ENCODE measurements at regions not wholly inside any gene's neighbourhood (a gene's known extent, or its start where the extent isn't known, plus 50 kb on each side); places are given as distances from the start of the nearest gene placed in this dataset.

- Histone ChIP-seq H3K36me3 (no peaks in the 10 kb centered on the region), H3K27me3 (no peaks in the 10 kb centered on the region), H4K20me1 (no peaks in the 10 kb centered on the region), H3K4me3 (no peak overlapping the region), H3K4me1 (peaks cover 0 to 16% (median 9%) of the 10 kb centered on the region in 10 experiments; a peak in 16 of 20 replicates), H3K9me3 (replicated peaks in 1 of 11) (peaks cover 0 to 19% (median 11%) of the 10 kb centered on the region in 11 experiments; a peak in 12 of 22 replicates), H3K9ac (no peak overlapping the region), H3K27ac (no peak overlapping the region), H3K4me2 (no peak overlapping the region)
- no peak for TF ChIP-seq Cebpa-rat (IDR thresholded peaks at IDR 0.05)
Measured at GRCh38 chr3:59444676-59445075, 394.9 kb upstream of the CFAP20DC start.

- no peaks in the 10 kb centered on the region for H4K20me1 ChIP-seq
- H3K4me1 ChIP-seq: peaks cover 0 to 12% (median 7%) of the 10 kb centered on the region in 10 experiments; a peak in 16 of 20 replicates
- no peak overlapping the region for H3K27ac ChIP-seq
- no peaks in the 10 kb centered on the region for H3K27me3 ChIP-seq
- H3K9me3 ChIP-seq (replicated peaks in 1 of 11): peaks cover 0 to 18% (median 12%) of the 10 kb centered on the region in 11 experiments; a peak in 13 of 22 replicates
- no peak overlapping the region for H3K4me3 ChIP-seq
- H3K9ac ChIP-seq: no peak overlapping the region
- TF ChIP-seq Cebpa-rat (IDR thresholded peaks at IDR 0.05): no peak
- H3K36me3 ChIP-seq: no peaks in the 10 kb centered on the region
- no peak overlapping the region for H3K4me2 ChIP-seq
Measured at GRCh38 chr3:59444294-59444671, 394.5 kb upstream of the CFAP20DC start.

GRCh38 chr3:59443618-59444293 is 393.9 kb upstream of the CFAP20DC start:
- Histone ChIP-seq H3K4me2 (no peak overlapping the region), H3K9me3 (replicated peaks in 1 of 11) (peaks cover 0 to 22% (median 12%) of the 10 kb centered on the region in 11 experiments; a peak in 16 of 22 replicates), H3K9ac (no peak overlapping the region), H3K36me3 (no peaks in the 10 kb centered on the region), H4K20me1 (no peaks in the 10 kb centered on the region), H3K27me3 (no peaks in the 10 kb centered on the region), H3K4me3 (no peak overlapping the region), H3K27ac (no peak overlapping the region), H3K4me1 (peaks cover 0 to 10% (median 7%) of the 10 kb centered on the region in 10 experiments; a peak in 16 of 20 replicates)
- no peak for TF ChIP-seq Cebpa-rat (IDR thresholded peaks at IDR 0.05)

- no peaks in the 10 kb centered on the region for H3K27me3 ChIP-seq
- no peak for TF ChIP-seq Cebpa-rat (IDR thresholded peaks at IDR 0.05)
- H3K4me2 ChIP-seq: peak overlapping the region in 7 of 11 experiments; percentile 18 to 39 (median 29); a peak in 9 of 22 replicates
- no peak overlapping the region for H3K27ac ChIP-seq
- H4K20me1 ChIP-seq: no peaks in the 10 kb centered on the region
- H3K9ac ChIP-seq: no peak overlapping the region
- no peak overlapping the region for H3K4me3 ChIP-seq
- H3K36me3 ChIP-seq: no peaks in the 10 kb centered on the region
- peaks cover 0 to 10% (median 5%) of the 10 kb centered on the region in 10 experiments; a peak in 13 of 20 replicates for H3K4me1 ChIP-seq
- peaks cover 0 to 16% (median 12%) of the 10 kb centered on the region in 11 experiments; a peak in 13 of 22 replicates for H3K9me3 ChIP-seq (replicated peaks in 1 of 11)
Measured at GRCh38 chr3:59442046-59442445, 392.2 kb upstream of the CFAP20DC start.

GRCh38 chr3:59440285-59441028 is 390.6 kb upstream of the CFAP20DC start:
- Histone ChIP-seq H3K4me2 (no peak overlapping the region), H3K27me3 (no peaks in the 10 kb centered on the region), H3K9ac (no peak overlapping the region), H4K20me1 (no peaks in the 10 kb centered on the region), H3K27ac (no peak overlapping the region), H3K4me3 (no peak overlapping the region), H3K36me3 (no peaks in the 10 kb centered on the region), H3K9me3 (replicated peaks in 1 of 11) (peaks cover 0 to 16% (median 12%) of the 10 kb centered on the region in 11 experiments; a peak in 13 of 22 replicates), H3K4me1 (peaks cover 0 to 21% (median 5%) of the 10 kb centered on the region in 10 experiments; a peak in 14 of 20 replicates)
- TF ChIP-seq Cebpa-rat (IDR thresholded peaks at IDR 0.05): no peak

GRCh38 chr3:59438492-59438891 is 388.7 kb upstream of the CFAP20DC start:
- Histone ChIP-seq H3K27me3 (no peaks in the 10 kb centered on the region), H3K4me2 (no peak overlapping the region), H3K27ac (no peak overlapping the region), H4K20me1 (no peaks in the 10 kb centered on the region), H3K36me3 (no peaks in the 10 kb centered on the region), H3K4me1 (peaks cover 0 to 21% (median 5%) of the 10 kb centered on the region in 10 experiments; a peak in 14 of 20 replicates), H3K9ac (no peak overlapping the region), H3K9me3 (replicated peaks in 1 of 11) (peaks cover 13 to 25% (median 20%) of the 10 kb centered on the region in 11 experiments), H3K4me3 (no peak overlapping the region)
- no peak for TF ChIP-seq Cebpa-rat (IDR thresholded peaks at IDR 0.05)

- H3K4me1 ChIP-seq: peaks cover 0 to 12% (median 0%) of the 10 kb centered on the region in 10 experiments; a peak in 6 of 20 replicates
- H3K4me3 ChIP-seq: no peak overlapping the region
- peak overlapping the region in 4 of 11 experiments; percentile 4 to 25 (median 10); a peak in 6 of 22 replicates for H3K4me2 ChIP-seq
- H4K20me1 ChIP-seq: no peaks in the 10 kb centered on the region
- no peak overlapping the region for H3K9ac ChIP-seq
- TF ChIP-seq Cebpa-rat (IDR thresholded peaks at IDR 0.05): no peak
- no peaks in the 10 kb centered on the region for H3K27me3 ChIP-seq
- H3K9me3 ChIP-seq (replicated peaks in 1 of 11): peaks cover 17 to 34% (median 26%) of the 10 kb centered on the region in 11 experiments
- H3K36me3 ChIP-seq: no peaks in the 10 kb centered on the region
- no peak overlapping the region for H3K27ac ChIP-seq
Measured at GRCh38 chr3:59436164-59436958, 386.5 kb upstream of the CFAP20DC start.

- Histone ChIP-seq H3K36me3 (no peaks in the 10 kb centered on the region), H3K4me2 (no peak overlapping the region), H3K4me3 (no peak overlapping the region), H3K9ac (no peak overlapping the region), H3K27me3 (no peaks in the 10 kb centered on the region), H3K4me1 (peaks cover 0 to 12% (median 7%) of the 10 kb centered on the region in 10 experiments; a peak in 13 of 20 replicates), H3K27ac (no peak overlapping the region), H3K9me3 (replicated peaks in 1 of 11) (peaks cover 12 to 25% (median 21%) of the 10 kb centered on the region in 11 experiments; a peak in 21 of 22 replicates), H4K20me1 (no peaks in the 10 kb centered on the region)
- TF ChIP-seq Cebpa-rat (IDR thresholded peaks at IDR 0.05): no peak
Measured at GRCh38 chr3:59433546-59433945, 383.7 kb upstream of the CFAP20DC start.
